Brain microvascular endothelial cell (primary cell): ENCODE measurements at regions not wholly inside any gene's neighbourhood (a gene's known extent, or its start where the extent isn't known, plus 50 kb on each side); places are given as distances from the start of the nearest gene placed in this dataset.

Experiments used
- DNase-seq: peaks from one replicate; pipeline ENCODE4 v3.0.0-alpha.2; 2020
- H3K27ac ChIP-seq: fragments of 250-450 bp; sonication (Bioruptor Pico); 2 replicates; pipeline ENCODE4 v1.5.1; 2020; ENCODE audit warnings: mild to moderate bottlenecking, moderate library complexity
- H3K27me3 ChIP-seq: fragments of 250-450 bp; sonication (Bioruptor Pico); replicated peaks from 2 replicates; pipeline ENCODE4 v1.5.1; 2020; ENCODE audit warnings: mild to moderate bottlenecking
- H3K36me3 ChIP-seq: fragments of 250-450 bp; sonication (Bioruptor Pico); replicated peaks from 2 replicates; pipeline ENCODE4 v1.5.1; 2020; ENCODE audit warnings: mild to moderate bottlenecking
- H3K4me3 ChIP-seq: 2 replicates; pipeline ENCODE4 v1.5.1; 2011; ENCODE audit warnings: low read depth, mild to moderate bottlenecking, control low read depth, low read length, moderate library complexity
- CTCF ChIP-seq: IDR thresholded peaks from 2 replicates; pipeline ENCODE4 v1.5.1; 2011; ENCODE audit warnings: low read depth, mild to moderate bottlenecking, moderate library complexity, low read length, control low read depth, inconsistent platforms; ENCODE audit errors: missing control alignments
- in situ Hi-C: cut with HindIII; loops from 2 replicates; pipeline ENCODE4 v1.10.0; 2017; ENCODE audit warnings: low sequenced_read_pairs, low pct_ligation_motif_present

GRCh38 chr13:40376867-40377535 lies 289.4 kb downstream of the FOXO1 start:
- no peak for TF ChIP-seq CTCF
- no peak for DNase-seq
- Histone ChIP-seq H3K27ac (peak overlapping the region; percentile 44), H3K36me3 (no peaks in the 10 kb centered on the region), H3K4me3 (no peak overlapping the region), H3K27me3 (no peaks in the 10 kb centered on the region)
- in situ Hi-C loops, result no loop called here

GRCh38 chr13:40377783-40378182 lies 288.7 kb downstream of the FOXO1 start:
- Histone ChIP-seq H3K27ac (peak overlapping the region; percentile 44), H3K36me3 (no peaks in the 10 kb centered on the region), H3K27me3 (no peaks in the 10 kb centered on the region), H3K4me3 (no peak overlapping the region)
- no peak for TF ChIP-seq CTCF
- DNase-seq, result peak; percentile 80
- in situ Hi-C loops, result no loop called here

- H3K27me3 ChIP-seq, result no peaks in the 10 kb centered on the region
- in situ Hi-C loops, result no loop called here
- no peak overlapping the region for H3K4me3 ChIP-seq
- no peak overlapping the region for H3K27ac ChIP-seq
- no peak for TF ChIP-seq CTCF
- no peak for DNase-seq
- no peaks in the 10 kb centered on the region for H3K36me3 ChIP-seq
Observed at GRCh38 chr13:40379196-40379595, 287.2 kb downstream of the FOXO1 start.

- no peak for TF ChIP-seq CTCF
- Histone ChIP-seq H3K36me3 (no peaks in the 10 kb centered on the region), H3K27me3 (no peaks in the 10 kb centered on the region), H3K4me3 (no peak overlapping the region), H3K27ac (no peak overlapping the region)
- in situ Hi-C loops, result no loop called here
- no peak for DNase-seq
Observed at GRCh38 chr13:40379794-40380578, 286.5 kb downstream of the FOXO1 start.

- Histone ChIP-seq H3K36me3 (no peaks in the 10 kb centered on the region), H3K27ac (no peak overlapping the region), H3K4me3 (no peak overlapping the region), H3K27me3 (no peaks in the 10 kb centered on the region)
- in situ Hi-C loops, result no loop called here
- DNase-seq, result no peak
- TF ChIP-seq CTCF, result no peak
Observed at GRCh38 chr13:40381935-40382764, 284.3 kb downstream of the FOXO1 start.
